HG03457 (cell line): ENCODE measurements at regions not wholly inside any gene's neighbourhood (a gene's known extent, or its start where the extent isn't known, plus 50 kb on each side); places are given as distances from the start of the nearest gene placed in this dataset.
"Not testable (repeated sequence)": the region's sequence is repeated elsewhere in the genome, so short reads cannot be mapped to it uniquely, and the experiment has no call there.

Experiments used
- ATAC-seq: cut with Tn5 transposase; IDR thresholded peaks from one replicate; pipeline ENCODE4 v1.9.1; 2021; ENCODE audit warnings: moderate number of reproducible peaks; ENCODE audit not compliant: unreplicated experiment

GRCh38 chr10:4278186-4278585 lies 493.2 kb upstream of the KLF6 start:
- ATAC-seq: no peak

GRCh38 chr10:4276151-4276550 lies 491.1 kb upstream of the KLF6 start:
- no peak for ATAC-seq

GRCh38 chr10:4274671-4275070 lies 489.7 kb upstream of the KLF6 start:
- ATAC-seq: not testable (repeated sequence)

- no peak for ATAC-seq
These were observed 486.2 kb upstream of the KLF6 start for GRCh38 chr10:4271193-4271592.

GRCh38 chr10:4270116-4270515 lies 485.1 kb upstream of the KLF6 start:
- no peak for ATAC-seq

GRCh38 chr10:4268490-4268889 lies 483.5 kb upstream of the KLF6 start:
- ATAC-seq: not testable (repeated sequence)

- ATAC-seq: no peak
These were observed 482.2 kb upstream of the KLF6 start for GRCh38 chr10:4267086-4267773.

GRCh38 chr10:4266416-4267085 lies 481.5 kb upstream of the KLF6 start:
- no peak for ATAC-seq

GRCh38 chr10:4265964-4266363 lies 481.0 kb upstream of the KLF6 start:
- no peak for ATAC-seq

- ATAC-seq: no peak
These were observed 479.3 kb upstream of the KLF6 start for GRCh38 chr10:4264209-4264865.

GRCh38 chr10:4263601-4263921 lies 478.6 kb upstream of the KLF6 start:
- no peak for ATAC-seq

- ATAC-seq: no peak
These were observed 478.0 kb upstream of the KLF6 start for GRCh38 chr10:4262870-4263600.

- no peak for ATAC-seq
These were observed 477.4 kb upstream of the KLF6 start for GRCh38 chr10:4262449-4262848.

- no peak for ATAC-seq
These were observed 475.6 kb upstream of the KLF6 start for GRCh38 chr10:4260483-4261124.

- no peak for ATAC-seq
These were observed 473.0 kb upstream of the KLF6 start for GRCh38 chr10:4257939-4258465.

GRCh38 chr10:4256971-4257370 lies 472.0 kb upstream of the KLF6 start:
- no peak for ATAC-seq

GRCh38 chr10:4255751-4256150 lies 470.7 kb upstream of the KLF6 start:
- ATAC-seq: no peak

- no peak for ATAC-seq
These were observed 469.3 kb upstream of the KLF6 start for GRCh38 chr10:4254101-4254994.

GRCh38 chr10:4252701-4253100 lies 467.7 kb upstream of the KLF6 start:
- ATAC-seq: no peak

- no peak for ATAC-seq
These were observed 465.5 kb upstream of the KLF6 start for GRCh38 chr10:4250587-4250887.
